ENCODE measurements at regions not wholly inside any gene's neighbourhood (a gene's known extent, or its start where the extent isn't known, plus 50 kb on each side); places are given as distances from the start of the nearest gene placed in this dataset.
"Not testable (repeated sequence)": the region's sequence is repeated elsewhere in the genome, so short reads cannot be mapped to it uniquely, and the experiment has no call there.

DNA sequence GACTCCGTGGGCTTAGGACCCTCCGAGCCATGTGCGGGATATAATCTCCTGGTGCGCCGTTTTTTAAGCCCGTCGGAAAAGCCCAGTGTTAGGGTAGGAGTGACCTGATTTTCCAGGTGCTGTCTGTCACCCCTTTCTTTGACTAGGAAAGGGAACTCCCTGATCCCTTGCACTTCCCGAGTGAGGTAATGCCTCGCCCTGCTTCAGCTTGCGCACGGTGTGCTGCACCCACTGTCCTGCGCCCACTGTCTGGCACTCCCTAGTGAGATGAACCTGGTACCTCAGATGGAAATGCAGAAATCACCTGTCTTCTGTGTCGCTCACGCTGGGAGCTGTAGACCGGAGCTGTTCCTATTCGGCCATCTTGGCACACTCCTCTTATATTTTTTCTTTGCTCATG is 95.1 kb upstream of the FRMD4B start:
- DNase-seq: not testable (repeated sequence)

- no peak for DNase-seq
These were observed 88.3 kb upstream of the FRMD4B start for GRCh38 chr3:69474186-69474585.

GRCh38 chr3:69472093-69472492 is 86.2 kb upstream of the FRMD4B start:
- DNase-seq: no peak

GRCh38 chr3:69463531-69463930 is 77.6 kb upstream of the FRMD4B start:
- DNase-seq: no peak

DNA sequence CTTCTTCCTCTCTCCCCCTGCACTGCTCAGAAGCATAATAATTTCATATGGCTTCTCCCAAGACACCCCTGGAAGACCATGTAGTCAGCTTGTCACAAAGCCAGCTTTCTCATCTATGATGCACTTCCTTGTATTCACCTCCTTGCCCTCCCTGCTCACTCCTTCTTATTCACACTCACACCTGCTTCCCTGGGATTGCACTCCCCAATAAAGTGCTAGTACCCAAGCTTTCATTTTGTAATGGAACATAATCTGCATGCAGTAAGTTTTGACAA is 76.9 kb upstream of the FRMD4B start:
- no peak for DNase-seq

DNA sequence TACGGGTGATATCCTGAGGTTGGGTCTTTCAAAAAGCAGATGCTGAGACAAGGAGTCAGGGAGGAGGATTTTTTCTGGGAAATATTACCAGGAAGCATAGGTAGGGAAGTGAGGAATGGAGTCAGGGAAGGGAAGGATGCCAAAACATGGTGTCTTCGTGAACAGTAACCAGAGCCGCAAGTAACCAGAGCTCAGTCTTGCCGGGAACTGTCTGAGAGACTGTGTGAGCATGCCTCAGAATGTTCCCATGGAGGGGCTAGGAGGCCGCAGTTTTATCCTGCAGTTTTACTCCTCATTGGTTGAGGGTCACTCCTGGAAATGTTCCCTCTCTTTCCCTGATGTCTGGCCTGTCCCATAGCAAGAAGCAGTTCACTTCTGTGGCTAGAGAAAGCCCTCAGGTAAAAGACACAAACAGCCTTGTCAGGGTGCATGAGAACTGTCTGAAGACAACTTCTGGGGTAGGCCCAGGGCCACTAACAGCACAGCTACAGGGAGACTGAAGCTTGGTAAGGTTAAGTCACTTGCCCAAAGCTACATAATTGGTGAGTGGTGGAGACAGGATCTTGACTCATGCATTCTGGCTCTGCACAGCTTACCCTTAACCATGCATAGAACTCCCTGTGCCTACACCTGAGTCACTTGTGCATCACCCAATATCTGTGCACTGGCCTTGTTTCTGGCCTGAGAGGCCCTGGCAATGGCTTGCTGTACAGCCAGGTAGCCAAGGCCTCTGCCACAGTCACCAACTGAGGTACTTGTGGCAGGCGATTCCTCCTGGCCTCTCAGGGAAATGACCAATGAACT is 76.3 kb upstream of the FRMD4B start:
- no peak for DNase-seq

DNA sequence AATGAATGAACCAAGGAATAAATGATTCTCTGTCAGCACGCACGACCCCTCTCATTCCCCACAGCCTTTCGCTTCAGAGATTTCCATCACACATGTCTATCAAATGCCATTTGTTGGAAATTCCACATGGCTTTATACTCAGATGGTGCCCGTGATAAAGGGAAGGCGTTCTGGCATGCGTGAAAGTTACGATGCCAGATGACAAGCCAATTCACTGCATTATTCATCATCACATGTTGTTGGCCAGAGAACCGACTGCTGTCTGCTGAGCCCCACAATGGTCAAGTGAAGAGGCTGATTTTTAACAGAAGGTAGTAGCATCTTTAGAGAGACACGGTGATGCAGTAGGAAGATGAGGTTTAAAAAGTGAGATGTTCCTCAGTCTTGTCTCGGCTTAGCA is 74.1 kb upstream of the FRMD4B start:
- no peak for DNase-seq

GRCh38 chr3:69458803-69459365 is 73.0 kb upstream of the FRMD4B start:
- no peak for DNase-seq

GRCh38 chr3:69456631-69457030 is 70.7 kb upstream of the FRMD4B start:
- no peak for DNase-seq

DNA sequence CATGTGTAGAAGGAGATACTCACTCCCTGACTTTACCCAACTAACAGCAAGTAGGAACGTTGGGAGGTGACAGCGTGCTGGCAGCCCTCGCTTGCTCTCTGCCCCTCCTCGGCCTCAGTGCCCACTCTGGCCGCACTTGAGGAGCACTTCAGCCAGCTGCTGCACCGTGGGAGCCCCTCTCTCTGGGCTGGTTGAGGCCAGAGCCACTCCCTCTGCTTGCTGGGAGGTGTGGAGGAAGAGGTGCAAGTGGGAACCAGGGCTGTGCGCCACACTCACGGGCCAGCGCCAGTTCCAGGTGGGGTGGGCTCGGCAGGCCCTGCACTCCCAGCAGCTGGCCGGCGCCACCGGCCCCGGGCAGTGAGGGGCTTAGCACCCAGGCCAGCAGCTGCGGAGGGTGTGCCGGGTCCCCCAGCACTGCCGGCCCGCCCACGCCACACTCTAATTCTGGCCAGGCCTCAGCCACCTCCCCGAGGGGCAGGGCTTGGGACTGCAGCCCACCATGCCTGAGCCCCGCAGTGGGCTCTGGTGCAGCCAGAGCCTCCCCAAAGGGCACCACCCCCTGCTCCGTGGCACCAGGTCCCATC is 68.4 kb upstream of the FRMD4B start:
- DNase-seq: no peak

- no peak for DNase-seq
These were observed 66.4 kb upstream of the FRMD4B start for GRCh38 chr3:69452295-69452694.

- DNase-seq: no peak
These were observed 65.7 kb upstream of the FRMD4B start for GRCh38 chr3:69451594-69451993.

DNA sequence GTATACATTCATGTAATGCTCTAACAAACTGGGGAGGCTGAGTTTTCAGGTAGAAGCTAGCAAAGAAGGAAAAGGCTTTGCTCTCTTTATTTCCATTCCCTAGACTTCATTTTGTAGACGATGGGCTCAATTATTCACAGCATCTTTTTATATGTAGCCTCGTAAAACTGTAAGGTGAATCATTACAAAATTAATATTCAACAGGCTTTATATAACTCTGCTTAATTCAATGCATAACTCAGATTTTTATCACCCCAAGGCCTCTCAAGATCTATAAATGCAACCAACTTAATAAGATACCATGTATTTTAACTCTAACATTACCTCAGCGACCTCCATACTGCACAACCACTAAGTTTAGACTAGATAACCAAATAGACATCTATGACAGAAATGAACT is 63.0 kb upstream of the FRMD4B start:
- no peak for DNase-seq

DNA sequence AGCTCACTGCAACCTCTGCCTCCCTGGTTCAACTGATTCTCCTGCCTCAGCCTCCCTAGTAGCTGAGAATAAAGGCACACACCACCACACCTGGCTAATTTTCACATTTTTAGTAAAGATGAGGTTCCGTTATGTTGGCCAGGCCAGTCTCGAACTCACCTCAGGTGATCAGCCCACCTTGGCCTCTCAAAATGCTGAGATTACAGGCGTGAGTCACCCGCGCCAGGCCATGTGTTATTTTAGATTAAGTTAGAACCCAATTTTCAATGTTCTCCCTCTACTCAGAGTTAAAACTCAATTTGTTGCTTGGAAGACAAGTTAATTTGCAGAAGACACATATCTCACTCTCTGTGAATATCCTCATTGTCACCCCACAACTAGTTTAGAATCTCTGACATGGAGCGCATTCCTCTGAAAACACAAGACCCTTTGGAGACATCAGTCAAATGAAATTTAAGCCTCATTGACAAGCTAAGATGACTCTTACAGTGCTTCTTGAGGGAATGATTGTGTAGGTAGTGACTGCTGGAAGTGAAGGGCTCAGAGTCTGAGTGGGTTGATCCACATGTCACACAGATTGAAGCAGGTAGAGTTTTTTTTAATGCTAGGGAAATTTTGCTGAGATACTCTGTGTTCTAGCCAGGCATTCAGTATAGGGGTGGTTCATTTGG is 60.6 kb upstream of the FRMD4B start:
- no peak for DNase-seq

DNA sequence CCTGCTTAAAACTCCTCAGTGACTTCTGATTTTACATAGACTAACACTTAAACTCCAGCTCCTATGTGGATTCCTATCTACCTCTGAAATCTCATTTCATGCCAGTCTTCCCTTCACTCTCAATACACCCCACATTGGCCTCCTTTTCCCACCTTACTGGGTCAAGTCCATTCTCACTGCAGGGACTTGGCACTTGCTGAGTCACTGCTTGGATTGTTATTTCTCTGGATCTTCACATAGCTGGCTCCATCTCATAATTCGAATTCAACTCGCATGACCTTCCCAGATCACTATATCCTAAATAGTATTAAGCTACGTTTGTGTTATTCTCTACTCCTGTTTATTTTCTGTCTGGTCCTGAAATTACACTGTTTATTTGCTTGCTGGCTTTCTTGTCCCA is 59.6 kb upstream of the FRMD4B start:
- no peak for DNase-seq

GRCh38 chr3:69445024-69445423 is 59.1 kb upstream of the FRMD4B start:
- DNase-seq: no peak

DNA sequence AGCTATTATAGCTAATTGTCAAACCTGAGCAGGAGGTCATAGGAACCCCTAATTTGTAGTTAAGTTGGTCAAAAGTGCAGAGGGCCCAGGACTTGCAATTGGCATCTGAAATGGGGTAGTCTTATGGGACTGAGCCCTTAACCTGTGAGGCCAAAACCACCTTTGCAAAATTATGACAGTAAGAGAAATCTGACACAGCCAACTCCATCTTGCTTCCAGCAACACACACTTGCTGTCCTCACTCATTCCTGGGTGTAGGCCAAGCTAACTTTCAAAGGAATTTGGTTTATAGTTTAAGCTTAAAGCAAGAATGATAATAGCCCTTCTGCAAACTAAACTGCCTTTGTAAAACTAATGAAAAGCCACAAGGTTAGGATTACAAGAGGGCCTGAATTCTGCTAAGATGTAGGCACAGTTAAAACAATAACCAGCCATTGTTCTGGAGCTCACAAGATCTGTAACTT is 57.6 kb upstream of the FRMD4B start:
- no peak for DNase-seq

GRCh38 chr3:69442771-69443311 is 57.0 kb upstream of the FRMD4B start:
- no peak for DNase-seq

- DNase-seq: no peak
These were observed 55.8 kb upstream of the FRMD4B start for GRCh38 chr3:69441732-69442131.

DNA sequence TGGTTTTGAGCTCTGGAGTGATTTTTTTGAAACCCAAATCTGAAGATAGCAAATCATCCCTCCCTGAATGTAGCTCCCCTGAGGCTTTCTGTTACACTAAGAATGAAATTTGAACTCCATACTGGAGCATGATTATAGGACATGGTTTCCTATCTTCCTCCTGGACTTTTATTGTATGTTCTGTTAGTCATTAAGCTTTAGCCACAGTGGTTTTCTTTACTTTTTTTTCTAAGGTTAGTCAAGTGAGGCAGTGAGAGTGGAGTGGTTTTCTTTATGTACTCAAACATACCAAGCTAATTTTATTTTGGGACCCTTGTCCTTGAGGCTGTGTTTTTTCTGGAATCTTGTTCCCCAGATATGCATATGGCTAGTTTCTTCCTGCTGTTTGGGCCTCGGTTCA is 55.2 kb upstream of the FRMD4B start:
- DNase-seq: no peak

- DNase-seq: no peak
These were observed 53.9 kb upstream of the FRMD4B start for GRCh38 chr3:69439643-69440270.

DNA sequence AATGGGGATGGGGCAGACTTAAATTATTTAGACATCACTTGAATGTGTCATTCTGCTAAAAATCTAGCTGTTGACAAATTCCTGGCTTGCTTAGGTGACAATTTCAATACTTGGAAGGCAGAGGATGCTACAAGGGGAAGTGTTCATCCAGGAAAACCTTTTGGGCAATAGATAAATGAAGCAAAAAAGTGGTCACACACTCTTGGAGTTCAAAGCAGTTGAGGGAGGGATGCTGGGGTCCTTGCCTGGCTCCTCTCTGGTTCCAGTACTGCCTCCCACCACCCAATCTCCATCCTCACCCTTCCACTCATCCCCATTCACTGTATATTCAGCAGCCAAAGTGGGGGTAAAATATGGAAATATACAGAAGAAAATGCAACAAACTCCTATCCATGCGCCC is 52.6 kb upstream of the FRMD4B start:
- no peak for DNase-seq
